ENCODE measurements at regions not wholly inside any gene's neighbourhood (a gene's known extent, or its start where the extent isn't known, plus 50 kb on each side); places are given as distances from the start of the nearest gene placed in this dataset.
"Not testable (repeated sequence)": the region's sequence is repeated elsewhere in the genome, so short reads cannot be mapped to it uniquely, and the experiment has no call there.

GRCh38 chr20:22818636-22819035 lies 216.5 kb upstream of the SSTR4 start:
- DNase-seq (ENCODE audit: low spot score): no peak

DNA sequence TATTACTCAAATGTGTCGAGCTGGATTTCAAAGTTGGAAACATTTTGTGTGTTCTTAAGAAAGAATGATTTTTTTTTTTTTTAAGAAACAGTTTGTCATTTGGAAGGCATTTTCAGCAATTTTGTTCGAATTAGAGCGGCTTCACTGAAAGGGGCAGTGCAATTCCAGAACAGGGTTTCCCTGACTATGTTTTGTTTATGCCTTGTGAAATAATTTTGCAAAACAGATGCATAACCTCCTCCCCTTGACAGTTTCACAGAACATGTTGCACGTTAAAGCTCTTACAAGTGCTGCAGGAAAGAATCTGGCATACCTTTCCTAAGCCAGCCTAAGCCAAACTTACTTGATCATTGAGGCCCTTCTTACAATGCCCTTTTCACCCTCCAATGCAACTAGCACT lies 216.0 kb upstream of the SSTR4 start:
- DNase-seq (ENCODE audit: low spot score): no peak

DNA sequence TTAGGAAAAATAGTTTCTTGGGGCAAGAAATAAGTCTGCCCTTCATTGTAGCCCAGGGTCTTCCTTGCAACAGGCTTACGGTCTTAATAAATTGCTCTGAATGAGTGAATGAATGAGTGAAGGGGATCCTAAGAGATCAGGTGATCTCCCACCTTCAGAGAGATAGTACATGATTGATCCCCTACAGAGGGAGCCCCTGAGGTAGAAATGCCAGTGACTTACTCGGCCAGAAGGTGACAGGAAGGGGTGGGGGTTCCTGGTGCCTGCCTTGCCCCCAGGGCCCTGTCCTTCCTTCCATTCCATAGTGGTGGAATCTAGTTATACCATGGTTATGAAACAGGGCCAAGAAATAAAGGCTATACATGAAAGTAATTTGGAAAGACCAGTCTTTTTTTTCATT lies 215.3 kb upstream of the SSTR4 start:
- DNase-seq (ENCODE audit: low spot score): no peak

GRCh38 chr20:22821081-22821727 lies 213.9 kb upstream of the SSTR4 start:
- DNase-seq (ENCODE audit: low spot score): no peak

GRCh38 chr20:22821796-22822195 lies 213.3 kb upstream of the SSTR4 start:
- DNase-seq (ENCODE audit: low spot score): no peak

- DNase-seq (ENCODE audit: low spot score): no peak
Measured at GRCh38 chr20:22823119-22823518, 212.0 kb upstream of the SSTR4 start.

DNA sequence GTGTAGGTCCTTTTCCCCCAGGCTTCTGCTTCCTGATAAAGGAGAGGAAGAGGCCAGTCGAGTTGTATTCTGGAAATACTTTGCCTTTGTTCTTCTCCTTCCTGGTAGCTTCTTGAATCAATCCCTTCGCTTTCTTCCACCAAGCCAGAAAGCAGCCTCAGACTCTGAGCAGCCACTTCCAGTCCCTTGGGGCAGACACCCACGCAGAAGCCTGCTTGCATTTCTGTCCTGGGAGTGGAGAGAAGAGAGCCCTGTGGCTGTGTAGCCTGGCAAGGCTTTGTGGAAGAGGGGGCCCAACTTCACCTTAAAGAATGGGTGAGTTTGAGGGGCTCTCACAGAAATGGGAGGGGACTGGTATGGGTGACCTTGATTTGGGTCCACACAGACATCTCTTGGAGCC lies 211.0 kb upstream of the SSTR4 start:
- DNase-seq (ENCODE audit: low spot score): no peak

DNA sequence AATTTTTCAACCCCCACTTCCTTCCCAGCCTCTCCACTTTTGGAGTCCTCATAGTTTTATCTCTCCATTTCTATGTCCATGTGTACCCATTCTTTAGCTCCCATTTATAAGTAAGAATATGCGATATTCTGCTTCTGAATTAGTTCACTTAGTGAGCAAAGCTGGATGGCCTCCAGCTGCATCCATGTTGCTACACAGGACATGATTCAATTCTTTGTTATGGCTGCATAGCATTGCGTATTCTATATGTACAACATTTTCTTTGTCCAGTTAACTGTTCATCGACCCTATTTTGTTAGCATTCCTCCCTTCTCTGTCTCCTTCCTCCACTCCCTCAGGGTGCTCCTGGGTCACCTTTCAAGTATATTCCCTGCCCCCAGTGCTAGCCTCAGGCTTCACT lies 210.0 kb upstream of the SSTR4 start:
- DNase-seq (ENCODE audit: low spot score): no peak

GRCh38 chr20:22825546-22825945 lies 209.6 kb upstream of the SSTR4 start:
- DNase-seq (ENCODE audit: low spot score): no peak

DNA sequence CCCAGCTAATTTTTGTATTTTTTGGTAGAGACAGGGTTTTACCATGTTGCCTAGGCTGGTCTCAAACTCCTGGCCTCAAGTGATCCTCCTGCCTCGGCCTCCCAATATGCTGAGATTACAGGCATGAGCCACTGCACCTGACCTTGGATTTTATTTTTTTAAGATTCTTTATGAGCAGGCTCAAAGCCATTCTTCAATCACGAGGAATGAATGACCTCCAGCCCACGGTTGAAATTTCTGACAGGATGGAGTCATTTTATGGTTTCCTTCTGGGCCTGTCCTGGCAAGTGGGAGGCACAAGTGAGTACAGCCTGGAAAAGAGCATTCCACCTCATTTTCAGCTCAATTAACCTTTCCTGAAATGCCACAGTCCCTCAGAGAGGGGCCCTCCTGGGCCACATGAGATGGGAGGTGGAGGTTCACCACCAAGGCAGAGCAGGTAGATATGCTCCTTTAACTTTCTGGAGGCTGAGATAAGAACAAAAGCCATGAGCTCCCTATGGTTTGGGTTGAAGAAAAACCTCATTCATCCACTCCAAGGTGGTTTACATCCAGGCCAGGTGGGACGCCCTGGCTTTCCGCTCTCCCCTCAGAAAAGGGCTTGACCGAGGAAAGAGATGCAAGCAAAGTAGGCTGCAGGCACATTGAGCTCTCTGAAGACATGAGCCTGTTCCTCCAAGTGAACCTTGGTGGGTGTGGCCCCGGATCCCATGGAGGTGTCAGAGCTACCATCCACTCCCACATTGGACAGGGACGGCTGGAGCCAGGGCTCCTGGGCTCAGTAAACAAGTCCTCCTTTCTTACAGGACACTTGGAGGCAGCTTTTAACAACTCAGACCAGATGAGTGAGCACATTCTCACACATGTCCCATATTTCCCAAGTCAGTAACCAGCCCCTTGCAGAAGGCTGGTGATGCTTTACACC lies 208.5 kb upstream of the SSTR4 start:
- no peak for DNase-seq (ENCODE audit: low spot score)

DNA sequence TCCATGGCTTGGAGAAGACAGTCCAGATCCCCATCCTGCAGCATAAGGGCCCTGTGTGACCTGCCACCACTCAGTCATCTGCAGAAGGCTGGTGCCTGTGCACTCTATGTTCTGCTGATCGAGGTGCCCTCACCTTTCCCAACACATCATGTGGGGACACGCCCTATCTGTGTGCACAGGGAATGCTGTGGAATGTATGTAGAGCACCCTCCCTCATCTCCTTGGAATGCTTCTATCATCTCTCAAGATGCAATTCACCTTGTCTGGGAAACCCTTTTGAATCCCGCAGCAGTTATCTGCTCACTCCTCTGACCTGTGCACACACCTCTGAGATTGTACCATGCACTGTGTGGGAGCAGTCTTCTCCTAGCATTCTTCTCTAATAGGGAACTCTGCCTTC lies 207.2 kb upstream of the SSTR4 start:
- no peak for DNase-seq (ENCODE audit: low spot score)

DNA sequence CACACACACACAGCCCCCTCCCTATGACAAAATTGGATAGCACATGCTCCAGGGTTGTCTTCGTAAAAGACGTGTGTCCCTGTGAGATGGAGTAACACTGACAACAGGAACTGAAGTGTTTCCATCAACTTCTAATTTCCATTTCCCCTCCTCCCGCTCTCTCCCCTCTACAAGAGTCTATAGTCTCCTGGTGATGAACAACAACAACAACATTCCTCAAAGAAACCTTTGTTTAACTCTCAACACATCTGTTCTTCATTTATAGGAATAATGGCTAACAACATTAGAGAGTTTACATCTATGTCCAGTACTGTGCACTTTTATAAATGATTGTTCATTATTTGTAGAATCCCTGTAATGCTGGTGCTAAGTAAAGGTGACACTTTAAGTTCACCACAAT lies 205.8 kb upstream of the SSTR4 start:
- no peak for DNase-seq (ENCODE audit: low spot score)

GRCh38 chr20:22830138-22830537 lies 205.0 kb upstream of the SSTR4 start:
- no peak for DNase-seq (ENCODE audit: low spot score)

GRCh38 chr20:22830715-22831114 lies 204.4 kb upstream of the SSTR4 start:
- DNase-seq (ENCODE audit: low spot score): not testable (repeated sequence)

GRCh38 chr20:22833851-22834250 lies 201.3 kb upstream of the SSTR4 start:
- DNase-seq (ENCODE audit: low spot score): no peak

GRCh38 chr20:22834651-22835256 lies 200.4 kb upstream of the SSTR4 start:
- no peak for DNase-seq (ENCODE audit: low spot score)

DNA sequence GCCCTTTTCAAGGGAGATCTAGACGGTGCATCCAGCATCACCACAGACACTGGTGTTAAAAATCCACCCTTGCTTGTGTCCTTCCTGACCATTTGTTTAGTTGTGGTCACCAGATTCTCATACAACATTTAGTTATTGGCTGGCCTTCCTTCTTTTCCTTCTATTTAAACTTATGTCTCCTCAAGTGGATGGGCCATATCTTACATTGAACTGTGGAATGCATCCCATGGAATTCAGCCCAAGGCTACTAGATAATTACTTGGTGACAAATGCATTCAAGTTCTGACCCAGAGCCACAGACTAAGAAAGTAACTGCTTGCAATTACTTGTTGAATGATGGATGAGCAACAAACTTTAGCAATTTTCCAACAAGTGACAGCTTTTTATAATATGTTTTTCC lies 198.9 kb upstream of the SSTR4 start:
- no peak for DNase-seq (ENCODE audit: low spot score)

DNA sequence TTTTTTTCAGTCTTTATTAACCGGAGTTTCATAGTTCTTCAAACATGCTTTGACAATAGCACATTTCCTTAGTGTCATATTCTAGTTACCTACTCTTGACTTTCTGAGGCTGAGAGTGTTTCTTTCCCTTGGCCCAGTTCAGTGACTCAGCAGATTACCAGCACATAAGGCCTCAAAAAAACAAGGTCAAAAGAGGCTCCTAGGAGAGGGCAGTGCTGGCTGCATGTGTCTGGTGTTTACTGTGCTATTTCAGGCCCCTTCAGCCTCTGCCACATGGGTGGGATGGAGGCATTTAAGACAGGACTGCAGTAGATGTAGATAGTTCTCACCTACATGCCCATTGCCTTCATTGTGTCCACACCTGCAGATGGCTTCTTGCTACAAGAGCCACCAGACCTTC lies 198.2 kb upstream of the SSTR4 start:
- no peak for DNase-seq (ENCODE audit: low spot score)

DNA sequence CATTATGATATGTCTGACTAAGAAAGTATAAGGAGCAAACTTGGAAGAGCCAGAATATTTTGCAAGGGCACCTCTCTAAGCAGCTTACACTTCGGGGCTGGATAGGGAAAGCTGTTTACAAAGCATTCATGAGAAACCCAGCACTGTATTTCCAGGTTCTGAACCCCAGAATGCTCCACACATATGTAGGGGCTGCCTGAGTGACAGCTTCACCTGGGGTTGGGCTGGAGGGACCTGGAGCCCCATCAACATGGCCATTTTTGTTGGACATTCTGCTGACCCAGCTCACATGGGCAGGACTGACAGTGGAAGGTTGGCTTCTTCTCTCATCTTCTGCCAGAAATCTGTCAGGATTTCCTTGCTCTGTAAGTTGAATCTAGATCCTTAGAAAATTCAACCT lies 197.1 kb upstream of the SSTR4 start:
- no peak for DNase-seq (ENCODE audit: low spot score)

GRCh38 chr20:22841846-22842245 lies 193.3 kb upstream of the SSTR4 start:
- DNase-seq (ENCODE audit: low spot score): no peak

DNA sequence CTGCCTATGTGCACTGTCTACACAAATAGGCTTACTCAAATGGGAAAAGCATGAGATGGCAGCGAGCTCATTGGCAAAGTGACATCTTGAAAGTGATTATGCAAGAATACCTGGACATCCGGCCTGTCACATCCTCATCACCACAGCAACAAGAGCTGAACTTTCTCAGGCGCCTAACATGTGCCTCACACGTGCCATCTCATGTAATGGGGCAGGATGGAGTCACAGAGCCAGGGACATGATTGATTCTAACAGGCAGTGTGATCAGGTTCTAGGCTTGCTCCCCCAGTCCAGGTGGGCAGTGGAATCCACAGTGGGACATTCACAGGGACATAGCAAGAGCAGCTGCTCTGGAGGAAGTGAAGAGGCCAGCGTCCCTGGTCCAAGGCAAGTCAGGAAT lies 192.3 kb upstream of the SSTR4 start:
- DNase-seq (ENCODE audit: low spot score): no peak

- no peak for DNase-seq (ENCODE audit: low spot score)
Measured at GRCh38 chr20:22844959-22845358, 190.2 kb upstream of the SSTR4 start.

- DNase-seq (ENCODE audit: low spot score): no peak
Measured at GRCh38 chr20:22846863-22847262, 188.2 kb upstream of the SSTR4 start.
